ENCODE measurements at regions not wholly inside any gene's neighbourhood (a gene's known extent, or its start where the extent isn't known, plus 50 kb on each side); places are given as distances from the start of the nearest gene placed in this dataset.
A peak's percentile ranks its signal among the peaks of the same experiment; 100 is the strongest.

DNA sequence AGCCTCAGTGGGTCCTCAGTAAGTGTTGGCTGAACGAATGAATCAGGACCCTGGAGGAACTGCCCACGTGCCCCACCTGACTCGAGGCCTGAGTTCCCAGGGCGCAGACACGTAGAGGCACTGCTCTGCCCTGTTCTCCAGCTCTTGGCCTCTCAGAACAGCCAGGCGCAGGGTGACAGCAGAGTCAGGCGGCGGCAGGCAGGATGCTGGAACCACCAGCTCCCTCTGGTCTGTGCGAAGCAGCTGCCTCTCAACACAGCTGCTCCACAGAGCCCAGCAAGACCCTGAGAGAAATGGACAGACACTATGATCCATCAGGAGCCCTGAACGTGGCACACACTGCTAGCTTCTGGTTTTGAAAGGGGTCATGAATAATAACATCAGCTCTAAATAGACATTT is 53.1 kb upstream of the BCO1 start:
- no peak for DNase-seq

DNA sequence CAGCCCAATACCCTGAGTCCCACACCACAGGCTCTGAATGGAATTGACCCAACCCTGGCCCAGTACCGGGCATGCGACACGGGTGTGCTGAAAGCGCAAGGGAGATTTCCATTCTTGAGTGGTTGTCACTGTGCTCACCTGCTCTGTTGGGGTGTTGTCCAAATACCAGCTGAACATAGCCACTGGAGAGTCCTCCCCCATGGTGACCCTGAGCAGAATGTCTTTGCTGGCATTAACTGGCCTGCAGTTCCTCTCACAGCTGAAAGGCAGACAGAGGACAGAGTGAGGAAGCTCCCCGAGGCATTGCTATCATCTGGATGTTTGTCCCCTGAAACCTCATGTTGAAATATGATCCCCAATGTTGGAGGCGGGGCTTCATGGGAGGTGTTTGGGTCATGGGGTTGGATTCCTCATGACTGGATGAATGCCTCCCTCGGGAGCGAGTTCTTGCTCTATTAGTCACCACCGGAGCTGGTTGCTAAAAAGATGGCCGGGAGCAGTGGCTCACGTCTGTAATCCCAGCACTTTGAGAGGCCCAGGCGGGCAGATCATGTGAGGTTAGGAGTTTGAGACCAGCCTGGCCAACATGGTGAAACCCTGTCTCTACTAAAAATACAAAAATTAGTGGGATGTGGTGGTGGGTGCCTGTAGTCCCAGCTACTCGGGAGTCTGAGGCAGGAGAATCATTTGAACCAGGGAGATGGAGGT is 57.3 kb upstream of the BCO1 start:
- DNase-seq: peak; percentile 55

DNA sequence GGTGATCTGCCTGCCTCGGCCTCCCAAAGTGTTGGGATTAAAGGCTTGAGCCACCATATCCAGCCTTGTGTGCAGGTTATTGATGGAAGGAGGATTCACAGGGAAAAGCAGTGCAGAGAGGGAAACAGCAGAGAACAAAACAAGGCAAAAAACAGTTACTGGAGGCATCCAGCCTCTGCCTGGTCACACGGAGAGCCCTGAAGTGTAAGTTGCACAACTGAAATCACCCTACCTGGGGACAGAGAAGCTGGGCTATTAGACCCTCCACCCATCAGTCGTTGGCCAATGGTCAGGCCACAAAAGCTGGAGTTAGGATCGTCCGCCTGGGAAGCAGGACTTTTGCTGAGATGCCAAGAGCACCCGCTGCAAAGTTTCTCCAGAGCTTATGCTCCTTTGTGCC is 57.9 kb upstream of the BCO1 start:
- no peak for DNase-seq

DNA sequence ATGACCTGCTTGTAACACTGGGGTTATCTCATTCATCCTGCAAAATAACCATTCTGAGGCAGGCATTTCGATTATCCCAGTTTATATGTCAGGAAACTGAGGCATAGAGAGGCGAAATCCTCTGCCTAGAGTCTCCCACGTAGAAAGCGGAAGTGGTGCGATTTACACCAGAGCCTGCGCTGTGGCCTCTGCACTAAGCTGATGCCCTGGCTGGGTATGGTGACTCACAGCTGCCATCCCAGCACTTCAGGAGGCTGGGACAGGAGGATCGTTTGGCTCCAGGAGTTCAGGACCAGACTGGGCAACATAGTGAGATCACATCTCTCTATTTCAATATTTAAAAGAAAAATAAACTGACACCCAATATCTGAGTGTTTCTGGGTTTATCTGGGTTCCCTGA is 59.3 kb upstream of the BCO1 start:
- no peak for DNase-seq

DNA sequence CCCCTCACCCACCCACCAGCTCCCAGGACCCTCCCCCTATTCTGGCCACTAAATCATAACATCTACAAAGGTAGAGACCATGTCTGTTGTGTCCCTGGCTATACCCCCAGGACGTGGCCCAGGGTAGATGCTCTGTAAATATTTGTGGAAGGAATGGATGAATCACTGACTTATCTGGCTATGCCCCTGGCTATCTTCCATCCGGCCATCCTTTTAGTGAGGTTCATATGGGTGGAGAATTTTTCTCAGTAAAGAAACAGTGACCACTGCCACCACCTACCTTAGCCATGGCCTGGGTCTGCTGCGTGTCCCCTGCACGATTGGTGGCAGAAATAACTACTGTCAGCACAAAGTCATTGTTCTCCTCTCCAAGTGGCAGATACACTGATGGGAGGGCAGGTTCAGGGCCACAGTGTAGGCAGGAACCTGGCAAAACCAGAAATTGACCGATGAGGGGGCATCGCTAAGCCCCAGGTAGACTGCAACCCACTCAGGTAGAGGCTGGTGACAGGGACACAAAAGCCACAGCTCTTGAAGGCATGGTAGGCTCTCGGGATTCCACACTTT is 63.1 kb upstream of the BCO1 start:
- no peak for DNase-seq

DNA sequence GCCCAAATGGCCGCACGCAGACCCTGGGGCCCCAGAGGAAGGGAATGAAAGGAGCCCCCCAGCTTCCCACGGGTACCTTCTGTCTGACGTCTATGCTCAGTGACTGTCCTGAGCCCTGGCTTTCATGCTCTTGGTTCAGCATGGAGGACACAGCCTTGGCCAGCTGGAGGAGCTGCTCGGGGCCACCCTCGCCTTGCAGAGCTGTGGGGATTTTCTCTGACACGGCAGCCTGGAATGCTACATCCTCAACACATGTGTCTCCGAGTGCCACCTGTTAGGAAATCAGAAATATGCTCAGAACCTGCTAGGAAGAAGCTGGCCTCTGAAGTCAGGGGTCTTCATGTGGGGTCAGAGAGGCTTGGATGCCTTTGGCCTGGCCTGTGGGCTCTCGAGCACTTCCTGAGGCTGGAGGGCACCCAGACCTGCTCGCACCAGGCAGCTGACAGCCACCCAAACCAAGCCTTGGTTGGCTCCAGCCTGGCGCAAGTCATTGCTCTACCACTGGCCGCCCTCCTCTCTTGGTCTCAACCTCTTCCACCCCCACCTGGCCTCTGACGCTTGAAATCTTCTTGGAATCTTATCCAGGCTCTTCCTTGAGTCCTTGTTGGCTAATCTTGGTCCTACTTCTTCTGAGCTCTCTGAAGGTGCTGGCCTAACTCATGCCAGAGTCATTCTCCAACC is 63.7 kb upstream of the BCO1 start:
- no peak for DNase-seq

DNA sequence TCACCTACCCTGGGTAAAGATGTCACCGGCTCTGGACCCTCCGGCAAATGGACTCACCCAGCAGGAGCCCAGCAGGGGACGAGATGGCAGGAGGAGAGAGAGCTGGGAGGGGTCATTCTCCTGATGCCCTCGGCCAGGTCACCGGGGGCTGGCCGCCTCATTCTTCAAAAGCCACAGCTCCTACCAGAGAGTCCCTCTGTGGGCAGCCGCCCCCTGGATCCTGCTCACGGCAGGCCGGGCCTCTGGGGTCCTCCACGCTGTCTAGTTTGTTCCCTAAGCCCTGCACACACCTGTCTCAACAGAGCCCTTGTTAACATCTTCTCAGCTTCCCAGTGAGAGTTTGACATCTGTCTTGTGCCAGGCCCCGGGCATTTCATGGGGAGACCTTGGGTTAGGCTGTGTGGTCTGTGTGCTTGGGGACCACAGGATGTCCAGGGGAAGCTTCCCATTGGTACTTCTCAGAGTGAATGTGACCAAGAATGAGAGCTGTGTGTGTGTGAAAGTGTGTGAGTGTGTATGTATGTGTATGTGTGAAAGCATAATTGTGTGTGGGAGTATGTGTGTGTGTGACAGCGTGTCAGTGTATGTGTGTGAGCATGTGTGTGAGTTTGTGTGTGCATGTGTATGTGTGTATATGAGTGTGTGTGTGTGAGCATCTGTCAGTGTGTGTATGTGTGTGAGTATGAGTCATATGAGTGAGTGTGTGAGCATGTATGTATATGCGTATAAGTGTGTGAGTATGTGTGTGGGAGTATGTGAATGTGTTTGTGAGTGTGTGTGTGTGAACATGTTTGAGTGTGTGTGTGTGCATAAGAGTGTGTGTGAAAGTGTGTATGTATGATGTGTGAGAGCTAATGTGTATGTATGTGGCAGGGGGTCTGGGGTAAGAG is 65.5 kb upstream of the BCO1 start:
- no peak for DNase-seq

DNA sequence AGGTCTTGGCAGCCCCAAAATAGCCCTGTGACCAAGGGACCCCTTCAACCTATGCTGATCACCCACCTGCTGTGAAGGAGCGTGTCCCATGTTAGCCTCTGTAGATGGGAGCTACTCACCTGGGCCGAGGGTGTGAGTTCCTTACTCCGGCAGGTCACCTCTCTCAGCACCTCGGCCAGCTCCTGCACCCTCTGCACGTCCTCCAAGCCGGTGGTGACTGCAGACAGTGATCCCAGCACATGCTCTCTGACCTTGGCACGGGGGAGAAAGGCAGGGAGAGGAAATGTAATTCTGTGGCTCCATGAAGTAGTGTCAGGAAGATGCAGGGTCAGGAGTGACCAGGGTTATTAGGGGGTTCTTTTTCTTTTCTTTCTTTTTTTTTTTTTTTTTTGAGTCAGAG is 67.7 kb upstream of the BCO1 start:
- DNase-seq: no peak

DNA sequence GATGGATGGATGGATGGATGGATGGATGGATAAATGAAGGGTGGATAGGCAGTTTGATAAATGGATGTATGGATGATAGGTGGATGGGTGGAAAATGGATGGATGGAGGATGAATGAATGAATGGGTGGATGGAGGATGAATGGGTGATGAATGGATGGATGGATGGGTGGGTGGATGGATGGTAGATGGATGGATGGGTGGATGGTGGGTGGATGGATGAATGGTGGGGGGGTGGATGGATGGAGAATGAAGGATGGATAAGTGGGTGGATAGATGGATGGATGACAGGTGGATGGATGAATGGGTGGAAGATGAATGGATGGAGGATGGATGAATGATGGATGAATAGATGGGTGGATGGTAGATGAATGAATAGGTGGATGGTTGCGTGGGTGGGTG is 70.1 kb upstream of the BCO1 start:
- no peak for DNase-seq

DNA sequence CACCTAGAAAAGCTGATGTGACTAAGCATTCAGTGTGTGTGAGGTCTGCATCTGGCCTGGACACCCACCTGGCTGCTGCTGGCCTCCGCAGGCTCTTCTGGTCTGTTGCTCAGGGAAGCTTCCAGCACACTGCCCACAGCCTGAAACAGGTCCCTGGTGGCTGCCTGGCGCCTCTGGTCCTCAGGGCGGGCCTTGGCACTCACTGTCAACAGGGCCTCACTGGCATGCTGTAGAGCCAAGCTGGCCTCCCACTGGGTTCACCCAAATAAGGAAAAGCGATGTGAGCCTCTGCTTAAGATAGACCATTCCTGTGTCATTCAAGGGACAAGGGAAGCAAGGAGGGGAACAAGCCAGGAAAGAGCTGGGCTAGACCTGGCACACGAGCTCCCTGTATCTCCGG is 70.6 kb upstream of the BCO1 start:
- no peak for DNase-seq

DNA sequence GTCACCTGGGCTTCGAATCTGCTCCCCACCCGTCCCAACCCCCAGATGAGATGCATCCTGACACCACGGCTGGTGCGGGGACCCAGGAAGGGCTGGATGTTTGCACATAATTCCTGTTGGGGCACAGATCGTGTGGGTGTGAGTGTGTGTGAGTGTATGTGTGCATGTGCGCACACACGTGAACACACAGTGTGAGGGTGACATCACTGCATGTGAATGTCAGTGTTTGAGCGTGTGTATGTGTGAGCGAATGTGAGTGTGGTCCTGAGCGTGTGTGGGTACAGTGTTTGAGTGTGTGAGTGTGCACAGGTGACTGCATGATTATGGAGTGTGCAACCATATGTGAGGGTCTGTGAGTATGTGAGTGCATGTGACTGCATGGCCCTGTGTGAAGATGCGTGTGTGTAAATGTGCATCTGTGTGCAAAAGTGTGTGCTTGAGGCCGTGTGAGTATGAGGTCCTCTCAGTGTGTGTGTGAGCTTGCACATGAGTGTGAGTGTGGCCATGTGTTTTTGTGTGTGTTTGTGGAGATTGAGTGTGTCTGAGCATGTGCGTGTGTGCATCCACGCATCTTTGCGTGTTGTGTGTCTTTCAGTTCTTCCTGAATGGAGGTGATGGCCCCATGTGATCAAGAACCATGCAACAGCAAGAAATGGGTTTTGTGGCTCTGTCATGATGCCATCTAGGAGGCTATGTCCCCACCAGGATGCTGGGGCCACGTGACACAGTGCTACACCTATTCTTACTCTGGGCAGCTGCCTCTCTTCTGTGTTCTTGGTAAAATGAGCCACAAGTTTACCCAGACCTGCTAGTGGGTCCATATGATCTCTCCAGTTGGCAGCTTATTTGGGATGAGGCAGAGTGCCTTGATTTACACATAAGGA is 70.5 kb upstream of the GCSH start:
- no peak for DNase-seq

DNA sequence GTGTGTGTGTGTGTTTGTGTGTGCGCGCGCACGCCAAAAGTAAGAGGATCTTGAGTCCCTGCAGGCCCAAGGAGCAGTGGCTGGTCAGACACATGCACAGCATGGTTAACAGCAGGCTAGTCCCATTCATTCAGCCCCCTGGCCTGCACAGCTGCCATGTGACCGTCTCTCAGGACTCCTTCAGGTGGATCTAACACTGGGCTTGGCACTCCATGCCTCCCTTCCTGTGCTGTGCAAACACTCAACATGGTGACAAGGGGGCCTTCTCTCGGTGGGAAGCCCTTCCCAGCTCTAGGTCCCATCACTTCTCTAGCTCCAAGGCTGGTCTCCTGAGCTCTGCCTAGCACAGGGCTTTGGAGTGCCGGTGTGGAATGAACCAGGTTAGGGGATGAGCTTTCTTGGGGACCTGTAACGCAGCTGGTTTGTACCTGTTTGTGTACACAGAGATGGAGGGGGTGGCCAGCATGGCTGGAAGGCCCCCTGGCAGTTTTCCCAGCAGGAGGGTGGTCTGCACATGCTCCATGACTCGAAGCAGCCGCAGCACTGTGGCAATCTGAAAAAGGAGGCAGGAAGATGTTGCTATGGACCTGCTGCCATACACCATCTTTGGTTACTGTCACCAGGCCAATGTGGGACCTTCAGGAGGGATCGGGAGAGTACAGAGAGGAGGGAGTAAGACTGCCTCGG is 69.4 kb upstream of the GCSH start:
- no peak for DNase-seq

DNA sequence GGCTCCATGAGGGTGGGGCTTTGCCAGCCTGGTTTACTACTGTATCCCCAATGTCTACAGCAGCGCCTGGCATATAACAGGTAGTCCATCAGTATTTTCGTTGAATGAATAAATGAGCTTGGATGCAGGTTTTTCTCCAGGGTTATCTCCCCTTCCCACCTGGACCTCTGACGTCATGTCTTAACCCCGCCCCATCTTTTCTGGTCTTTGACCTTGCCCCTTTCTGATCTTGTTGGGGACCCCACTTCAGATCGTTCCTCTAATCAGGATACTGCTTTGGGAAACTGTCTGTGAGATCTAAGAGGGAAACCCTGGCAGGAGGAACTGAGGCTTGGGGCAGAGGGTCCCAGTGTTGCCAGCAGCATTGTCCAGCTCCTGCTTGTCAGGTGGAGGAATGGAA is 68.8 kb upstream of the GCSH start:
- DNase-seq: no peak

DNA sequence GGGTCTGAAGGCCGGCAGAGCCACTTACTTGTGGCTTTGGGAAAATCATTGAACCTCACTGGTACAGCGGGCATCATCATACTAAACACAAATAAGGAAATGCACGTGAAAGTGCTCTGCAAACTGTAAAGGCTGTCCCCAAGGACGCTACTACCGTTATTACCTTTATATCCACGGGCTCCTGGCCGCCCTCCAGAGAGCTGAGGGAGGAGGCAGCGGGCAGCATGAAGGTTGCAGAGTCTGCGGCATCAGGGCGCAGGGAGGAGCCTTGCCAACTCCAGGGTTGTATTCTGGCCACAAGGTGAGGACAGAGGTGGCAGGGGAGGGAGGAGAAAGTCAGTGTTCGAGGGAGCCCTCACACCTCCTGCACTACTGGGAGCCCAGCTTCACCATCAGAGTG is 68.3 kb upstream of the GCSH start:
- no peak for DNase-seq

DNA sequence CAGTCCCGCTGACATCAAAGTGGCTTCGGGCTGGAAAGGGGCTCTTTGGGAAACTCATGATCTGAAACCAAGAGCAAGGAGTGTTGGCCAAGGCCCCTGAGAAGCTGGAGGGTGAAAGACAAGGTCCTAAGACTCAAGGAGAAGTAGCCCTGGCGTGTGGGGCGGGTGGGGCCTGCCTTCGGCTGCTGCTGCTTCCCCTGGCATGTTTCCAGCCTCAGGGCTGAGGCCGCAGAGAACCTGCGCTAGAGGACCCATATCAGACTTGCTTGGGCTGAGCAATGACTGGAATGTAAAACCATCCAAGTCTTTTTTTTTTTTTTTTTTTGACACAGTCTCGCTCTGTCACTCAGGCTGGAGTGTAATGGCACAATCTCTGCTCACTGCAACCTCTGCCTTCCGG is 67.5 kb upstream of the GCSH start:
- DNase-seq: no peak

DNA sequence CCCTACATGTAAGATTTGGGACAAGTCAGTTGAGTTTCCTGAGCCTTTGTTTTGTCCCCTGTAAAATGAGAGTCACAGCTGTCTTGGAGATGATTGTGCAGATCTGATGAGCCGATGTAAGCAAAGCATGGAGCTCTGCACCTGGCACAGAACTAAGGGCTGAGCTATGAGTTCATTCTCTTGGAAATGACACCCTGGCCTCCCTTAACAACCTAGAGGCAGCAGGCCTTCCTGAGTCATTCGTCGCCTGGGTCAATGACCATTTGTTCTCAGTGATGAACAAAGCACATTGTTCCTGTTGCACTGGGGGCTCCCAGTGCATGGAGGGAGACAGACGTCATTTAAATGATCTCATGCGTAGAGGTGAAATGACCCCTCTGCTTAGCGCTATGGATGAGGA is 62.8 kb upstream of the GCSH start:
- no peak for DNase-seq

DNA sequence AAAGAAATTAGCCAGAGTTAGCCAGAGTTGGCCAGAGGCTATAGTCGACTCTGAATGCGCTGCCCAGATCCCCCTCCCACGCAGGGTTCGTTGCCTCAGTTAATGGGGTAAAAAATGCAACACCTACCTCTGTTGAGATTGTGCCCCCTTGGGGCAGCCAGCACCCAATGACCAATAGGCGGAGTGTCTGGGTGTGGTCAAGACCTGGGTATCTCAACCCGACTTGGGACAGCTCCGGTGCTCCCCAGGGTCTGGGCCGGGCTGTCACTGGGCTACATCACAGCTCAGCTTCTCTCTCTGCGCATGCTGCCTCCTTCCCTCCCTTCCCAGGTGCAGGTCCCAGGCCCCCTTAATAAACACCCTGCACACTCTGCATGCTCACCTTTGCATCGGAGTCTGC is 59.6 kb upstream of the GCSH start:
- no peak for DNase-seq

DNA sequence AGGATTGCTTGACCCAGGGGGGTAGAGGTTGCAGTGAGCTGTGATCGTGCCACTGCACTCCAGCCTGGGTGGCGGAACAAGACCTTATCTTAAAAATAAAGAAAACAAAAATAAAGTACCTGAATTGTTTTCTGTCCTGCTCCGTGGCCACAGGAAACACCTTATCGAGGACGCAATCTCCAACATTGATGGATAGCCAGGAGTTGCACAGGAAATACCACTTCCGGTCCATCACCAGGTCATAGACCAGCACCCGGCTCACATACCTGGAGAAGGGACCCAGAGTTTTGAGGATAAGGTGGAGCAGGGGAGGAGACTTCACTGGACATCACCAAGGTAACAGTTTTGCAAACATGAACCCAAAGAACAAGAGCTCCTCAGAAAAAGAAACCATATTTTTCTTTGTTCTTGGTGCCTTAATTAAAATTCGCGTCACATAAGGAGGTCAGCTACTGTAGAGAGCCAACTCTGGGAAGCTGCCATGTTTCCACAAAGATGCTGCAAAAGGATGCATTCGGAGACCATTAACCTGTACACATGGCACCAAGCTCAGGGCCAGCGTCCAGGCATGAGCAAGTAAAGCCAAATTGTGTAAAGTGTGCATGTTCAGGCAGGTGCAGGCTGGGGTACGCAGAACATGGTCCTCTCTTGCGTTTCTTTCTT is 55.6 kb upstream of the GCSH start:
- DNase-seq: no peak

DNA sequence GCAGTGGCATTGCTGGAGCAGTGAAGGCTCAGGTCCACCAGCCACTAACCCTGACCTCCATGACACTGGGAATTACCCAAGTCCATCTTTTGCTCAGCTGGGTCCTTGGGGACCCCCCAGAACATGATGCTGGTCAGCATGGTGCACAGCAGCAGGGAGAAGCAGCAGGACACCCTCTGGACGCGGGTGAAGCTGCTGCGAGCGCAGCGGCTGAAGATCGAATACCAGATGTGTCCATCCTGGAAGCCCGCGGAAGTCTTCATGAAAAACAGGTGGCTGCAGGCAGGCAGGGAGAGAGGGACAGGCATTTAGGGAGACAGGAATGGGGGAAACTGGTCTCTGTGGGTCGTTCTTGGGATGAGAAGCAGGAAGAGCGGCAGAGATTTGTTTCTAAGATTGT is 53.4 kb upstream of the GCSH start:
- no peak for DNase-seq

DNA sequence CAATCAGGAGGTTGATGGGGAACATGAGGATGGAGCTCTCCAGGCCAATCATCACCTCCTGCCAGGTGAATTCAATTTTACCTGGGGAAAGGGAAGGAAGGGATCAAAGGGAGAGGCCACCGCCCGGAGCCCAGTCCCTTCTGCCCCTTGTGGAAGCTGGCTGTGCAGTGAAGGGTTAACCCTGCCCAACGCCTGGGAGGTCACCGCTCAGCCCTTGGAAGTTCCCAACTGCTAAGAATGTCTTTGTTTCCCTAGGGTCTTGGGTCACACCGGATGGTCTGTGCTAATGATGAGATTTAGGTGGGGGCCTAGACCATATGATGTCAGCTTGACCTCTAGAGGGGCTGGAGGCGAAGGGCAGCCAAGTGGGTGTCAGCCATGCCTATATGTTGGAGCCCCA is 52.1 kb upstream of the GCSH start:
- DNase-seq: no peak

All from hindlimb muscle (tissue), 1 donor.